OCI-LY7 (cell line): ENCODE measurements at regions not wholly inside any gene's neighbourhood (a gene's known extent, or its start where the extent isn't known, plus 50 kb on each side); places are given as distances from the start of the nearest gene placed in this dataset.

Source experiments
- BruUV-seq: library from RNA; stranded (reverse); fragments of 400-500 nt; replicated peaks from 2 replicates; lab custom pipeline; 2021; lab: Mats Ljungman, UMichigan
- CTCF ChIA-PET: fragments of 300-600 bp; sonication (Branson Sonifier 250); formaldehyde crosslinking; loops from one replicate; lab custom pipeline; 2022; ENCODE audit warnings: antibody characterized with exemption; ENCODE audit not compliant: unreplicated experiment; lab: Charles Lee
- POLR2A ChIA-PET: fragments of 300-600 bp; sonication (Branson Sonifier 250); formaldehyde crosslinking; loops from one replicate; lab custom pipeline; 2022; ENCODE audit warnings: antibody characterized with exemption; lab: Charles Lee
- DNase-seq: peaks from one replicate; pipeline ENCODE4 v3.0.0-alpha.2; 2015; ENCODE audit warnings: low spot score
- H2AFZ ChIP-seq: fragments of 200-600 bp; sonication (generic), shearing (Covaris generic); 2 replicates; pipeline ENCODE4 v1.6.1; 2014; ENCODE audit warnings: mild to moderate bottlenecking, antibody characterized with exemption, low read length, moderate library complexity
- H3K27ac ChIP-seq: fragments of 200-600 bp; sonication (generic); 2 replicates; pipeline ENCODE4 v1.5.1; 2014; ENCODE audit warnings: mixed run types, low read depth, mild to moderate bottlenecking, moderate library complexity, low read length, inconsistent platforms; ENCODE audit not compliant: poor library complexity, severe bottlenecking
- H3K36me3 ChIP-seq: fragments of 200-600 bp; sonication (generic); 2 replicates; pipeline ENCODE4 v1.6.1; 2014; ENCODE audit warnings: mild to moderate bottlenecking, antibody characterized with exemption, low read length, moderate library complexity, mixed read lengths; ENCODE audit not compliant: insufficient read depth
- H3K4me1 ChIP-seq: fragments of 200-600 bp; sonication (generic); 2 replicates; pipeline ENCODE4 v1.5.1; 2014; ENCODE audit warnings: mild to moderate bottlenecking, low read length; ENCODE audit not compliant: insufficient read depth, poor library complexity, severe bottlenecking
- H3K4me2 ChIP-seq: fragments of 200-600 bp; sonication (generic); 2 replicates; pipeline ENCODE4 v1.6.1; 2014; ENCODE audit warnings: mild to moderate bottlenecking, low read length
- H3K4me3 ChIP-seq: fragments of 200-600 bp; sonication (generic); 2 replicates; pipeline ENCODE4 v1.5.1; 2014; ENCODE audit warnings: mild to moderate bottlenecking, low read depth, low read length; ENCODE audit not compliant: poor library complexity, severe bottlenecking
- H3K79me2 ChIP-seq: fragments of 200-600 bp; sonication (generic); 2 replicates; pipeline ENCODE4 v1.6.1; 2016; ENCODE audit warnings: low read depth, mild to moderate bottlenecking, low read length, moderate library complexity, mixed read lengths; ENCODE audit not compliant: insufficient read depth
- H3K9me2 ChIP-seq: fragments of 200-600 bp; sonication (generic); 2 replicates; pipeline ENCODE4 v1.6.1; 2016; ENCODE audit warnings: mild to moderate bottlenecking, low read length, mixed read lengths; ENCODE audit not compliant: insufficient read depth
- H3K9me3 ChIP-seq: fragments of 200-600 bp; sonication (generic); 2 replicates; pipeline ENCODE4 v1.6.1; 2014; ENCODE audit warnings: mild to moderate bottlenecking, mixed run types, low read length, mixed read lengths
- H4K20me1 ChIP-seq: fragments of 200-600 bp; sonication (generic); 2 replicates; pipeline ENCODE4 v1.6.1; 2014; ENCODE audit warnings: mild to moderate bottlenecking, antibody characterized with exemption, low read length, moderate library complexity, mixed read lengths; ENCODE audit not compliant: insufficient read depth
- CTCF ChIP-seq: fragments of 200-600 bp; sonication (generic); conservative IDR thresholded peaks from 2 replicates; pipeline ENCODE4 v1.5.1; 2014; ENCODE audit warnings: mild to moderate bottlenecking, antibody characterized with exemption, low read length, moderate library complexity, mixed read lengths
- EZH2phosphoT487 ChIP-seq: fragments of 200-600 bp; sonication (generic); IDR thresholded peaks from 2 replicates; pipeline ENCODE4 v1.6.1; 2018; ENCODE audit warnings: low read depth, borderline replicate concordance, mild to moderate bottlenecking, mixed run types, antibody characterized with exemption, low read length, moderate library complexity, mixed read lengths
- intact Hi-C: fragments of 100-400 bp; cut with micrococcal nuclease; formaldehyde crosslinking; loops from one replicate; pipeline ENCODE4 v1.10.0; 2022; ENCODE audit not compliant: unreplicated experiment

GRCh38 chr2:19687017-19687659 is 214.6 kb downstream of the TTC32 start:
- ChIA-PET CTCF (no interaction called here), POLR2A (no interaction called here)

GRCh38 chr2:19686439-19686838 is 215.3 kb downstream of the TTC32 start:
- Histone ChIP-seq H4K20me1 (no peaks in the 10 kb centered on the region), H3K9me2 (no peaks in the 10 kb centered on the region), H3K4me2 (no peak overlapping the region), H2AFZ (no peak overlapping the region), H3K27ac (no peak overlapping the region), H3K4me1 (no peaks in the 10 kb centered on the region), H3K4me3 (no peak overlapping the region), H3K9me3 (no peaks in the 10 kb centered on the region), H3K36me3 (no peaks in the 10 kb centered on the region), H3K79me2 (no peaks in the 10 kb centered on the region)
- BruUV-seq: no TSS peak
- CTCF ChIA-PET: no interaction called here
- no peak for DNase-seq
- TF ChIP-seq EZH2phosphoT487 (no peak), CTCF (no peak)
- intact Hi-C loops: no loop called here
- POLR2A ChIA-PET: no interaction called here

More at GRCh38 chr2:19687017-19687659, 214.6 kb downstream of the TTC32 start:
- H3K9me2 ChIP-seq: no peaks in the 10 kb centered on the region
- no peak overlapping the region for H2AFZ ChIP-seq
- DNase-seq: no peak
- no peak overlapping the region for H3K4me2 ChIP-seq
- intact Hi-C loops: no loop called here
- H3K36me3 ChIP-seq: no peaks in the 10 kb centered on the region
- no peaks in the 10 kb centered on the region for H3K9me3 ChIP-seq
- H3K4me1 ChIP-seq: no peaks in the 10 kb centered on the region
- H4K20me1 ChIP-seq: no peaks in the 10 kb centered on the region
- H3K27ac ChIP-seq: no peak overlapping the region
- no peaks in the 10 kb centered on the region for H3K79me2 ChIP-seq
- no peak for TF ChIP-seq CTCF
- no peak for TF ChIP-seq EZH2phosphoT487
- no peak overlapping the region for H3K4me3 ChIP-seq
- BruUV-seq: no TSS peak

GRCh38 chr2:19685731-19686130 is 216.1 kb downstream of the TTC32 start:
- no peaks in the 10 kb centered on the region for H3K9me3 ChIP-seq
- DNase-seq: no peak
- H3K9me2 ChIP-seq: no peaks in the 10 kb centered on the region
- H2AFZ ChIP-seq: no peak overlapping the region
- H3K4me3 ChIP-seq: no peak overlapping the region
- H3K27ac ChIP-seq: no peak overlapping the region
- H3K79me2 ChIP-seq: no peaks in the 10 kb centered on the region
- intact Hi-C loops: no loop called here
- no peaks in the 10 kb centered on the region for H4K20me1 ChIP-seq
- TF ChIP-seq CTCF: no peak
- TF ChIP-seq EZH2phosphoT487: no peak
- CTCF ChIA-PET: no interaction called here
- no peak overlapping the region for H3K4me2 ChIP-seq
- POLR2A ChIA-PET: interaction anchor here (0.6 kb wide), 1 partner anchor 49 kb away, joined by 3 read pairs; no protein-coding TSS in a partner anchor
- H3K36me3 ChIP-seq: no peaks in the 10 kb centered on the region
- BruUV-seq: no TSS peak
- no peaks in the 10 kb centered on the region for H3K4me1 ChIP-seq
